OCI-LY3 (cell line): ENCODE measurements at regions not wholly inside any gene's neighbourhood (a gene's known extent, or its start where the extent isn't known, plus 50 kb on each side); places are given as distances from the start of the nearest gene placed in this dataset.

Source experiments
- EZH2phosphoT487 ChIP-seq: fragments of 200-600 bp; shearing (Covaris generic); IDR thresholded peaks from 2 replicates; pipeline ENCODE4 v1.6.1; 2018; ENCODE audit warnings: antibody characterized with exemption, mixed run types, low read depth
- TF ChIP-seq, protein P1 (sequence below): fragments of 200-600, 300-600 bp; sonication (generic); IDR thresholded peaks from 2 replicates; pipeline ENCODE4 v1.5.1; 2014; ENCODE audit warnings: antibody characterized with exemption, low read length, low read depth

DNA sequence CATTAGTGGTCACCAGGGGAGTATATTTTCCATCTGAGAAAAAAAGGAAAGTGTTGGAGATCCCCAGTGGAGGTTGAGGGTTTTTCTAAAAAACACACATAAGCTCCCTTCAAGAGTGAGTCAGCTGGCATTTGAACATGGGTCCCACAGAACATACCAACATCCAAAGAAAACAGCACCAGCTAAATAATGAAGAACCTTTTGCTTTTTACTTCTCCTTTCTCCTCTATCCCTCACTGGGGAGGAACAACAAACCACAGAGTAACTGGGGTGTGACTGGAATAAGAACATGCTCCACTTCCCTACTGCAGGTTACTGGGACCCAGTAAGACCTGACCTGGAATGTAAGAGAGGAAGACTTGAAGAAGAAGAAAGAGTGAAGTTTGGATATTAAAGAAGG lies 56.5 kb upstream of the RAPH1 start:
- TF ChIP-seq, protein P1, sequence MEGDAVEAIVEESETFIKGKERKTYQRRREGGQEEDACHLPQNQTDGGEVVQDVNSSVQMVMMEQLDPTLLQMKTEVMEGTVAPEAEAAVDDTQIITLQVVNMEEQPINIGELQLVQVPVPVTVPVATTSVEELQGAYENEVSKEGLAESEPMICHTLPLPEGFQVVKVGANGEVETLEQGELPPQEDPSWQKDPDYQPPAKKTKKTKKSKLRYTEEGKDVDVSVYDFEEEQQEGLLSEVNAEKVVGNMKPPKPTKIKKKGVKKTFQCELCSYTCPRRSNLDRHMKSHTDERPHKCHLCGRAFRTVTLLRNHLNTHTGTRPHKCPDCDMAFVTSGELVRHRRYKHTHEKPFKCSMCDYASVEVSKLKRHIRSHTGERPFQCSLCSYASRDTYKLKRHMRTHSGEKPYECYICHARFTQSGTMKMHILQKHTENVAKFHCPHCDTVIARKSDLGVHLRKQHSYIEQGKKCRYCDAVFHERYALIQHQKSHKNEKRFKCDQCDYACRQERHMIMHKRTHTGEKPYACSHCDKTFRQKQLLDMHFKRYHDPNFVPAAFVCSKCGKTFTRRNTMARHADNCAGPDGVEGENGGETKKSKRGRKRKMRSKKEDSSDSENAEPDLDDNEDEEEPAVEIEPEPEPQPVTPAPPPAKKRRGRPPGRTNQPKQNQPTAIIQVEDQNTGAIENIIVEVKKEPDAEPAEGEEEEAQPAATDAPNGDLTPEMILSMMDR, result no peak
- no peak for TF ChIP-seq EZH2phosphoT487
